ENCODE measurements at regions not wholly inside any gene's neighbourhood (a gene's known extent, or its start where the extent isn't known, plus 50 kb on each side); places are given as distances from the start of the nearest gene placed in this dataset.
"Not testable (repeated sequence)": the region's sequence is repeated elsewhere in the genome, so short reads cannot be mapped to it uniquely, and the experiment has no call there.

GRCh38 chr1:8228253-8228652 lies 89.7 kb upstream of the SLC45A1 start:
- DNase-seq (ENCODE audit: low read depth in 2 of 2): no peak

- DNase-seq (ENCODE audit: low read depth in 2 of 2): not testable (repeated sequence)
Observed at GRCh38 chr1:8227674-8228073, 90.2 kb upstream of the SLC45A1 start.

- no peak for DNase-seq (ENCODE audit: low read depth in 2 of 2)
Observed at GRCh38 chr1:8226747-8227146, 91.2 kb upstream of the SLC45A1 start.

DNA sequence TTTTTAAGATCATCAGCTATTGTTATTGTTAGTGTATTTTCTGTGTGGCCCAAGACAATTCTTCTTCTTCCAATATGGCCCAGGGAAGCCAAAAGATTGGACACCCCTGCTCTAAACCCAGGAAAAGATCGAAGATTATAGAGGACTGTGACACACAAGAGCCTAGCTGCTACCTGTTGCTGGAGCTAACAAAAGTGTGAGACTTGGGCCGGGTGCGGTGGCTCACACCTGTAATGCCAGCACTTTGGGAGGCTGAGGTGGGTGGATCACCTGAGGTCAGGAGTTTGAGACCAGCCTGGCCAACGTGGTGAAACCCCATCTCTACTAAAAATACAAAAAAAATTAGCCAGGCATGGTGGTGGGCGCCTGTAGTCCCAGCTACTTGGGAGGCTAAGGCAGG lies 91.9 kb upstream of the SLC45A1 start:
- DNase-seq (ENCODE audit: low read depth in 2 of 2): not testable (repeated sequence)

GRCh38 chr1:8223526-8223925 lies 94.4 kb upstream of the SLC45A1 start:
- DNase-seq (ENCODE audit: low read depth in 2 of 2): no peak

DNA sequence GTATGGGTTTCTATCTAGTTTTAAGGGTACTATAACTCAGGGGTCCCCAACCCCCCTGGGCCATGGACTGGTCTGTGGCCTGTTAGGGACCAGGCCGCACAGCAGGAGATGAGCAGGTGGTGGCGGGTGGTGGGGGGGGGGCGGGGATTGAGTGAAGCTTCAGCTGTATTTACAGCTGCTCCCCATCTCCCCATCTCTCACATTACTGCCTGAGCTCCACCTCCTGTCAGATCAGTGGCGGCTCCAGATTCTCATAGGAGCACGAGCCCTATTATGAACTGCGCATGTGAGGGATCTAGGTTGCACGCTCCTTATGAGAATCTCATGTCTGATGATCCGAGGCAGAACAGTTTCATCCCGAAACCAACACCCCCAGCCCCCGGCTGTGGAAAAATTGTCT lies 95.1 kb upstream of the SLC45A1 start:
- DNase-seq (ENCODE audit: low read depth in 2 of 2): no peak

GRCh38 chr1:8219530-8219929 lies 98.4 kb upstream of the SLC45A1 start:
- no peak for DNase-seq (ENCODE audit: low read depth in 2 of 2)

GRCh38 chr1:8218351-8219092 lies 99.4 kb upstream of the SLC45A1 start:
- DNase-seq (ENCODE audit: low read depth in 2 of 2): no peak

DNA sequence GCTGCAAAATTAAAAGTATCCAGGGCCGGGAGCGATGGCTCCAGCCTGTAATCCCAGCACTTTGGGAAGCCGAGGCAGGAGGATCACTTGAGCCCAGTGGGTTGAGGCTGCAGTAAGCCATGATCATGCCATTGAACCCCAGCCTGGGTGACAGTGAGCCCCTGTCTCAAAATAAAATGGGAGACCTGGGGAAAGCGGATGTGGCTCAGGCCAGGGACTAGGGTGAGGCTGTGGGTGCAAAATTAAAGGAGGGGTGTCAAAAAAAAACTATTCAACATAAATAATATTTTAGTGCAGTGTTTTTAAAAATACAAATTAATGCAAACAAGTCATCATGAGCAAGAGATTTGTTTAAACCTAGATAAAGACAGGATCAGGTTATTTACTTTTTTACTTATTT lies 100.1 kb upstream of the SLC45A1 start:
- no peak for DNase-seq (ENCODE audit: low read depth in 2 of 2)

- no peak for DNase-seq (ENCODE audit: low read depth in 2 of 2)
Observed at GRCh38 chr1:8217011-8217711, 100.8 kb upstream of the SLC45A1 start.

DNA sequence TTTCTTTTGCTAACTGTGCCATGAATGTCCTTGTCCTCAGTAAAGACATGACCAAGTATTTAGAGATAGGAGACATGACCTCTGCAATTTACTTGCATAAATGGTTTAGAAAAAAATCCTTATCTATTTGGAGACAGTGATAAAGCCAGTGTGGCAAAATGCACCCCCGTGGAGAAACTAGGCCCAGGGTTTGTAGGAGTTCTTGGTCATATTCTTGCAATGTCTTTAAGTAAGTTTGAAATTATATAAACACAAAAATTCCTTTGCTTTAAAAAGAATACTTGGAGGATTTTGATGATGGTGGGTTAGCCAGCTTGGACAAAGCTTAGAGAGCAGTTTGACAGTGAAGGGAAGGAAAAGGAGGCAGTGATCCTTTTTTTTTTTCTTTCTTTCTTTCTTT lies 101.9 kb upstream of the SLC45A1 start:
- DNase-seq (ENCODE audit: low read depth in 2 of 2): no peak

- DNase-seq (ENCODE audit: low read depth in 2 of 2): no peak
Observed at GRCh38 chr1:8214501-8215173, 103.3 kb upstream of the SLC45A1 start.

DNA sequence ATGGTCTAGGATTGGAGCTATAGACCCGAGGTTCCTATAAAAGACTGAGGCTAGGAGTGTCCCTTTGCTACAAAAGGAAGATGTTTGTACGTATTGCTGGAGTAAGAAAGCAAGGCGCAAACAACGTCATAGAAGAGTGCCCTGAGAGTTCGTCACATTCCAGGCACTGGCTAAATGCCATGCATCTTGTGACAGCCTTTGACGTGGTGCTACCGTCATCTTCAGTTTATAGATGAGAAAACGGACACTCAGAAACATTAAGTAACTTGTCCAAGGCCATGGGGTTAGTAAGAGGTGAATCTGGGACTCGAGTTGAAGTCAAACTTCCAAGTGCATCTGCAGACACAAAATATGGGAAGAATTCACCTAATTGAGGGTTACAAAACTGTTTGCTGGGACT lies 104.2 kb upstream of the SLC45A1 start:
- no peak for DNase-seq (ENCODE audit: low read depth in 2 of 2)

- DNase-seq (ENCODE audit: low read depth in 2 of 2): no peak
Observed at GRCh38 chr1:8213136-8213535, 104.8 kb upstream of the SLC45A1 start.

GRCh38 chr1:8212580-8213031 lies 105.3 kb upstream of the SLC45A1 start:
- no peak for DNase-seq (ENCODE audit: low read depth in 2 of 2)

DNA sequence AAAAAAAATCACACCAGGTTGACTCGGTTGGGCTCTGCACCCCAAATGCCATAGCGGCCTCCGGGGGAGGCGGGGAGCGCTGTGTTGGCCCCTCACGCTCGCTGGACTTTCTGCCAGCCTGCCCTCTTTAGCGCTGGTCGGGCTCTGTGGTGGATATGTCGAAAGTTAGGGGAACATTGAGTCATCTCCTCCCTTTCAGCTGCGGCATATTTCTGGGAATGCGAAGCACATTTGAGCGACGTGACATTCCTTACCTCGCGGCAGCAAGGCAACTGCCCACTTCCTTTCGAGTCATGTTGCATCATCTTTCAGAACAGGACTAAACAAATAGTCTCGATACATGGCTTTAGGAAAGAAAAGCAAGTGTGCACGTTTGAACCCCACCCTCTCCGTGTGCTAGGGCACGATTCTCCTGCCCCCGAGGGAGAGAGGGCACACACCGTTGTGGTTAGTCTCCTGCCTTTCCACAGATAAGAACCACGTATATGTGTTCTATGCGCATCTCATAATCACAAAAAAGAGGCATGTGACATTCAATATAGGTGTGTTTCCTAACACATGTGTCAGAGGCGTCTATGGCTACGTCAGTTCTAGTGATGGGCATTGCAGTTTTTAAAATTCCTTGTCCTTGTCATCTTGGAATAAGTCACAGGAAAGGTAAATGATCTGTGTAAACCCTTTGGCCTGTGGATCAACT lies 105.9 kb upstream of the SLC45A1 start:
- no peak for DNase-seq (ENCODE audit: low read depth in 2 of 2)

GRCh38 chr1:8211251-8211882 lies 106.5 kb upstream of the SLC45A1 start:
- no peak for DNase-seq (ENCODE audit: low read depth in 2 of 2)

- DNase-seq (ENCODE audit: low read depth in 2 of 2): no peak
Observed at GRCh38 chr1:8207202-8207601, 110.7 kb upstream of the SLC45A1 start.

DNA sequence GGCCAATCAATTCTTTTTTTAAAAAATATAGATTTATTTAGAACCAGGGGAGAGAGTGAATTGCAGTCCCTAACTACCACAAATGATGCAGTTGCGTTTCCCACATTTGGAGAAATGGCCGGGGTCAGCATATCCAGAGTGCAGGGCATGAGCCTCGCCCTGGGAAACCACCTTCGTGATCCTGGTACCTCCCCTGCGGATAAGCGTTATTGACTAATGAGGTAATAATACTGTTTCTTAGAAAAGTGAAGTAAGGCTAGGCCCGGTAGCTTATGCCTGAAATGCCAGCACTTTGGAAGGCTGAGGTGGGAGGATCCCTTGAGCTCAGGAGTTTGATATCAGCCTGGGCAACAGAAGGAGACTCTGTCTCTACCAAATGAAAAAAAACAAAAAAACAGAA lies 111.5 kb upstream of the SLC45A1 start:
- no peak for DNase-seq (ENCODE audit: low read depth in 2 of 2)

GRCh38 chr1:8205771-8206170 lies 112.1 kb upstream of the SLC45A1 start:
- DNase-seq (ENCODE audit: low read depth in 2 of 2): no peak

DNA sequence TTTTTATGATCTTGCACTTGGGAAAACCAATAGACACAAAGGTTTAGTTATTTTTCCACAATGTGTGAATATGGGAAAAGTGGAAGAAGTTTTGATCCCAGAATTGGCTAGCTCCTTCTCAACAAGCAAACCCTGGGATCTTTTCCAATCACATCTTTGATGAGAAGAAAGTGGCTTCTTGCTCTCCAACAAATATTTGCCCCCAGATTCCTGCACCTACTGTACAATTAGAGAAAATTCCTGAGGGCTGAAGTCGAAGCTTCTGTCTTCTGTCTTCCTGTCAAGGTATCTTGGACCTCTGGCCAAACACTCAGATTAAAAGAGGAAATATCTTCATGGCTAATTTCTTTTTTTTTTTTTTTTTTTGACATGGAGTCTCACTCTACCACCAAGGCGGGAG lies 113.1 kb upstream of the SLC45A1 start:
- DNase-seq (ENCODE audit: low read depth in 2 of 2): no peak

- no peak for DNase-seq (ENCODE audit: low read depth in 2 of 2)
Observed at GRCh38 chr1:8203551-8203950, 114.4 kb upstream of the SLC45A1 start.
